GM12875 (cell line): ENCODE measurements at regions not wholly inside any gene's neighbourhood (a gene's known extent, or its start where the extent isn't known, plus 50 kb on each side); places are given as distances from the start of the nearest gene placed in this dataset.

ENCODE experiments used
- H3K4me3 ChIP-seq: one replicate; pipeline ENCODE4 v1.5.1; 2011; ENCODE audit warnings: low read depth, low read length, control low read depth
- CTCF ChIP-seq: IDR thresholded peaks from 2 replicates; pipeline ENCODE4 v1.5.1; 2011; ENCODE audit warnings: low read depth, mild to moderate bottlenecking, control low read depth, inconsistent platforms, low read length, moderate library complexity, borderline replicate concordance; ENCODE audit not compliant: insufficient read depth

- no peak overlapping the region for H3K4me3 ChIP-seq
- TF ChIP-seq CTCF, result no peak
These were observed 950.7 kb upstream of the PRR20A start for GRCh38 chr13:56189978-56190377.

- TF ChIP-seq CTCF, result no peak
- no peak overlapping the region for H3K4me3 ChIP-seq
These were observed 942.4 kb upstream of the PRR20A start for GRCh38 chr13:56198350-56198749.

GRCh38 chr13:56201834-56202233, 938.9 kb upstream of the PRR20A start:
- no peak overlapping the region for H3K4me3 ChIP-seq
- no peak for TF ChIP-seq CTCF

- no peak overlapping the region for H3K4me3 ChIP-seq
- TF ChIP-seq CTCF, result no peak
These were observed 924.5 kb upstream of the PRR20A start for GRCh38 chr13:56216221-56216620.

- no peak overlapping the region for H3K4me3 ChIP-seq
- no peak for TF ChIP-seq CTCF
These were observed 893.0 kb upstream of the PRR20A start for GRCh38 chr13:56247692-56248091.

- TF ChIP-seq CTCF, result no peak
These were observed 869.0 kb upstream of the PRR20A start for GRCh38 chr13:56271686-56272085.

GRCh38 chr13:56283262-56283828, 857.4 kb upstream of the PRR20A start:
- TF ChIP-seq CTCF, result no peak
- no peak overlapping the region for H3K4me3 ChIP-seq

More at GRCh38 chr13:56271686-56272085, 869.0 kb upstream of the PRR20A start:
- no peak overlapping the region for H3K4me3 ChIP-seq
